ENCODE measurements at regions not wholly inside any gene's neighbourhood (a gene's known extent, or its start where the extent isn't known, plus 50 kb on each side); places are given as distances from the start of the nearest gene placed in this dataset.

GRCh38 chr1:229003233-229004031 lies 267.5 kb upstream of the RAB4A start:
- Mint-ChIP-seq H3K4me3 (no peak overlapping the region), H3K27me3 (ENCODE audit: low read depth in 3 of 3) (peaks cover 1 to 2% (median 2%) of the 10 kb centered on the region in 3 donors), H3K36me3 (no peaks in the 10 kb centered on the region), H3K4me1 (peaks cover 39% of the 10 kb centered on the region), H3K9me3 (peaks cover 0 to 2% (median 0%) of the 10 kb centered on the region in 7 donors), H3K27ac (no peak overlapping the region)
- Histone ChIP-seq H3K4me1 (ENCODE audit: control insufficient read depth in 1 of 2, insufficient read depth in 2 of 2, low read length in 2 of 2) (peaks cover 10 to 20% of the 10 kb centered on the region in 2 donors), H3K4me2 (replicated peaks; ENCODE audit: extremely low read depth, low read length, poor library complexity, severe bottlenecking) (no peak overlapping the region), H2AFZ (ENCODE audit: insufficient read depth, low read depth, low read length, poor library complexity, severe bottlenecking) (no peak overlapping the region), H3K27ac (ENCODE audit: low read depth in 1 of 2, low read length in 2 of 2) (no peak overlapping the region), H4K20me1 (ENCODE audit: insufficient read depth, low read length) (no peaks in the 10 kb centered on the region), H3K9me3 (replicated peaks in 1 of 2; ENCODE audit: control insufficient read depth in 1 of 2, insufficient read depth in 1 of 2, low read length in 2 of 2) (no peaks in the 10 kb centered on the region), H3K4me3 (replicated peaks in 1 of 3; ENCODE audit: low read depth in 2 of 3, low read length in 3 of 3) (no peak overlapping the region), H3K36me3 (replicated peaks in 1 of 2; ENCODE audit: control insufficient read depth in 1 of 2, insufficient read depth in 2 of 2, low read length in 2 of 2) (no peaks in the 10 kb centered on the region), H3K9ac (ENCODE audit: insufficient read depth, low read length, poor library complexity, severe bottlenecking) (no peak overlapping the region), H3K79me2 (ENCODE audit: insufficient read depth, low read length) (no peaks in the 10 kb centered on the region), H3K27me3 (ENCODE audit: control insufficient read depth in 2 of 2, insufficient read depth in 2 of 2, low read length in 2 of 2) (no peaks in the 10 kb centered on the region)
- no peak for DNase-seq
- TF ChIP-seq CTCF (IDR thresholded peaks at IDR 0.05): no peak
- intact Hi-C loops (cut with micrococcal nuclease): no loop called here
- WGBS (ENCODE audit: insufficient coverage): 97% methylated on average over 13 of the region's 17 CpGs

GRCh38 chr1:229004066-229004833 lies 266.7 kb upstream of the RAB4A start:
- Histone ChIP-seq H3K4me3 (replicated peaks in 1 of 3; ENCODE audit: low read depth in 2 of 3, low read length in 3 of 3) (no peak overlapping the region), H3K79me2 (ENCODE audit: insufficient read depth, low read length) (no peaks in the 10 kb centered on the region), H3K4me2 (replicated peaks; ENCODE audit: extremely low read depth, low read length, poor library complexity, severe bottlenecking) (no peak overlapping the region), H3K9ac (ENCODE audit: insufficient read depth, low read length, poor library complexity, severe bottlenecking) (no peak overlapping the region), H2AFZ (ENCODE audit: insufficient read depth, low read depth, low read length, poor library complexity, severe bottlenecking) (no peak overlapping the region), H3K27me3 (ENCODE audit: control insufficient read depth in 2 of 2, insufficient read depth in 2 of 2, low read length in 2 of 2) (no peaks in the 10 kb centered on the region), H3K36me3 (replicated peaks in 1 of 2; ENCODE audit: control insufficient read depth in 1 of 2, insufficient read depth in 2 of 2, low read length in 2 of 2) (no peaks in the 10 kb centered on the region), H3K9me3 (replicated peaks in 1 of 2; ENCODE audit: control insufficient read depth in 1 of 2, insufficient read depth in 1 of 2, low read length in 2 of 2) (no peaks in the 10 kb centered on the region), H3K27ac (ENCODE audit: low read depth in 1 of 2, low read length in 2 of 2) (no peak overlapping the region), H4K20me1 (ENCODE audit: insufficient read depth, low read length) (no peaks in the 10 kb centered on the region), H3K4me1 (ENCODE audit: control insufficient read depth in 1 of 2, insufficient read depth in 2 of 2, low read length in 2 of 2) (peaks cover 17 to 27% of the 10 kb centered on the region in 2 donors)
- no peak overlapping the region for H3K27ac Mint-ChIP-seq
- peaks cover 42% of the 10 kb centered on the region for H3K4me1 Mint-ChIP-seq
- H3K9me3 Mint-ChIP-seq: peaks cover 0 to 2% (median 0%) of the 10 kb centered on the region in 7 donors
- intact Hi-C loops (cut with micrococcal nuclease): no loop called here
- H3K27me3 Mint-ChIP-seq (ENCODE audit: low read depth in 3 of 3): peaks cover 1 to 2% (median 2%) of the 10 kb centered on the region in 3 donors
- DNase-seq: no peak
- H3K4me3 Mint-ChIP-seq: no peak overlapping the region
- WGBS (ENCODE audit: insufficient coverage): 98% methylated on average over 13 of the region's 14 CpGs
- no peak for TF ChIP-seq CTCF (IDR thresholded peaks at IDR 0.05)
- no peaks in the 10 kb centered on the region for H3K36me3 Mint-ChIP-seq

All from CD14-positive monocyte (primary cell).